Naive thymus-derived CD4-positive, alpha-beta T cell (primary cell): ENCODE measurements at regions not wholly inside any gene's neighbourhood (a gene's known extent, or its start where the extent isn't known, plus 50 kb on each side); places are given as distances from the start of the nearest gene placed in this dataset.
"Not testable (repeated sequence)": the region's sequence is repeated elsewhere in the genome, so short reads cannot be mapped to it uniquely, and the experiment has no call there.

Source experiments
- ATAC-seq: fragments of 150-1000 bp; cut with Tn5 transposase; 2 replicates; pipeline ENCODE4 v1.10.0; 2021; ENCODE audit warnings: mild to moderate bottlenecking, moderate library complexity
- CTCF ChIA-PET: fragments of 350-600 bp; sonication (Branson Sonifier 250); formaldehyde crosslinking; loops from one replicate; lab custom pipeline; 2021; ENCODE audit warnings: antibody characterized with exemption; lab: Charles Lee
- POLR2A ChIA-PET: fragments of 350-600 bp; sonication (Branson Sonifier 250); formaldehyde crosslinking; loops from one replicate; lab custom pipeline; 2021; ENCODE audit warnings: antibody characterized with exemption, inconsistent platforms; lab: Charles Lee
- DNase-seq, 9 donors: peaks; one replicate each; pipeline versions ENCODE4 v3.0.0 to v3.0.0-alpha.2; 2020 to 2022; ENCODE audit warnings: mixed read lengths in 1 of 9
- H3K27ac ChIP-seq: one replicate; pipeline ENCODE4 v1.7.0; 2013; ENCODE audit warnings: mild to moderate bottlenecking, low read depth, low read length, moderate library complexity
- H3K27me3 ChIP-seq, 2 donors: one replicate each; pipeline ENCODE4 v1.7.0; 2013; ENCODE audit warnings: low read length in 2 of 2, mild to moderate bottlenecking in 2 of 2, moderate library complexity in 2 of 2; ENCODE audit not compliant: control insufficient read depth in 2 of 2, insufficient read depth in 2 of 2
- H3K36me3 ChIP-seq, 3 experiments: 1 replicate in 2 of 3; 2 replicates in 1 of 3; pipeline ENCODE4 v1.7.0; 2013; ENCODE audit warnings: low read length in 3 of 3, mild to moderate bottlenecking in 3 of 3, moderate library complexity in 1 of 3; ENCODE audit not compliant: insufficient read depth in 3 of 3, control insufficient read depth in 2 of 3
- H3K4me1 ChIP-seq, 2 donors: one replicate each; pipeline ENCODE4 v1.7.0; 2013; ENCODE audit warnings: low read length in 2 of 2, mild to moderate bottlenecking in 2 of 2, moderate library complexity in 1 of 2; ENCODE audit not compliant: control insufficient read depth in 2 of 2, insufficient read depth in 2 of 2
- H3K4me3 ChIP-seq: 2 replicates; pipeline ENCODE4 v1.7.0; 2013; ENCODE audit warnings: mild to moderate bottlenecking, low read length
- H3K9me3 ChIP-seq, 3 experiments: 1 replicate in 2 of 3; 2 replicates in 1 of 3; pipeline ENCODE4 v1.7.0; 2013; ENCODE audit warnings: low read length in 3 of 3; ENCODE audit not compliant: control insufficient read depth in 2 of 3
- H3K27ac Mint-ChIP-seq, 9 donors: one replicate each; pipeline ENCODE4 v1.8.0; 2020 to 2022; ENCODE audit warnings: mixed read lengths in 9 of 9, mild to moderate bottlenecking in 8 of 9, moderate library complexity in 5 of 9, inconsistent platforms in 2 of 9
- H3K27me3 Mint-ChIP-seq, 5 donors: one replicate each; pipeline ENCODE4 v1.8.0; 2021 to 2022; ENCODE audit warnings: mixed read lengths in 5 of 5, mild to moderate bottlenecking in 1 of 5
- H3K36me3 Mint-ChIP-seq, 5 donors: one replicate each; pipeline ENCODE4 v1.8.0; 2020 to 2022; ENCODE audit warnings: mixed read lengths in 5 of 5, mild to moderate bottlenecking in 3 of 5, inconsistent platforms in 1 of 5
- H3K4me1 Mint-ChIP-seq, 7 donors: one replicate each; pipeline ENCODE4 v1.8.0; 2020 to 2022; ENCODE audit warnings: mixed read lengths in 7 of 7, mild to moderate bottlenecking in 3 of 7, inconsistent platforms in 1 of 7
- H3K4me3 Mint-ChIP-seq, 10 donors: one replicate each; pipeline ENCODE4 v1.8.0; 2020 to 2022; ENCODE audit warnings: mild to moderate bottlenecking in 10 of 10, mixed read lengths in 10 of 10, moderate library complexity in 6 of 10, inconsistent platforms in 2 of 10
- H3K9me3 Mint-ChIP-seq, 11 donors: one replicate each; pipeline ENCODE4 v1.8.0; 2020 to 2022; ENCODE audit warnings: mixed read lengths in 11 of 11, mild to moderate bottlenecking in 4 of 11, inconsistent platforms in 1 of 11, moderate library complexity in 1 of 11
- intact Hi-C, 2 donors: fragments of 100-400 bp; cut with micrococcal nuclease; formaldehyde crosslinking; loops; one replicate each; pipeline ENCODE4 v1.15.1; 2023

DNA sequence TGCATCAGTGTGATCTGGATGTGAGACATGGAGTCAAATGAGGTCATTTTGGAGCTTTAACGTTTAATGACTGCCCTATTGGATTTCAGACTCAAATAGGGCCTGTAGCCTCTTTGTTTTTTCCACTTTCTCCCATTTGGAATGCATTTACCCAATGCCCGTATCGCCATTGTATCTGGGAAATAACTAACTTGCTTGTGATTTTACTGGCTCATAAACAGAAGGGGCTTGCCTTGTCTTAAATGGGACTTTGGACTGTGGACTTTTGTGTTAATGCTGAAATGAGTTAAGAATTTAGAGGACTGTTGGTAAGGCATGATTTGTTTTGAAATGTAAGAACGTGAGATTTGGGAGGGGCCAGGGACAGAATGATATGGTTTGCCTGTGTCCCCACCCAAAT lies 494.6 kb downstream of the CHSY3 start:
- Histone ChIP-seq H3K9me3 (no peaks in the 10 kb centered on the region), H3K4me3 (no peak overlapping the region), H3K27ac (no peak overlapping the region), H3K4me1 (no peaks in the 10 kb centered on the region), H3K27me3 (no peaks in the 10 kb centered on the region), H3K36me3 (no peaks in the 10 kb centered on the region)
- CTCF ChIA-PET, result no interaction called here
- ATAC-seq (no peak), DNase-seq (no peak)
- intact Hi-C loops, result no loop called here
- Mint-ChIP-seq H3K27ac (no peak overlapping the region), H3K36me3 (no peaks in the 10 kb centered on the region), H3K9me3 (peaks cover 0 to 2% (median 0%) of the 10 kb centered on the region in 11 donors), H3K4me1 (no peaks in the 10 kb centered on the region), H3K4me3 (no peak overlapping the region), H3K27me3 (peaks cover 0 to 5% (median 0%) of the 10 kb centered on the region in 5 donors)
- POLR2A ChIA-PET, result no interaction called here

DNA sequence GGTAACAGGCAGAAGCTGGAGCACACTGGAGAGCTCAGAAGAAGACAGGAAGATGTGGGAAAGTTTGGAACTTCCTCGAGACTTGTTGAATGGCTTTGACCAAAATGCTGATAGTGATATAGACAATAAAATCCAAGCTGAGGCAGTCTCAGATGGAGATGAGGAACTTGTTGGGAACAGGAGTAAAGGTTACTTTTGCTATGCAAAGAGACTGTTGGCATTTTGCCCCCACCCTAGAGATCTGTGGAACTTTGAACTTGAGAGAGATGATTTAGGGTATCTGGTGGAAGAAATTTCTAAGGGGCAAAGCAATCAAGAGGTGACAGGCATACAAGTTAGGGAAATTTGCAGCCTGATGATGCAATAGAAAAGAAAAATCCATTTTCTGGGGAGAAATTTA lies 493.5 kb downstream of the CHSY3 start:
- H3K4me1 ChIP-seq, H3K27me3 Mint-ChIP-seq, POLR2A ChIA-PET, H3K27ac ChIP-seq, H3K27ac Mint-ChIP-seq, H3K27me3 ChIP-seq, H3K4me3 Mint-ChIP-seq, H3K36me3 ChIP-seq, H3K4me3 ChIP-seq, ATAC-seq, H3K9me3 Mint-ChIP-seq, CTCF ChIA-PET, intact Hi-C loops, H3K36me3 Mint-ChIP-seq, H3K9me3 ChIP-seq, DNase-seq, H3K4me1 Mint-ChIP-seq: not testable (repeated sequence)

DNA sequence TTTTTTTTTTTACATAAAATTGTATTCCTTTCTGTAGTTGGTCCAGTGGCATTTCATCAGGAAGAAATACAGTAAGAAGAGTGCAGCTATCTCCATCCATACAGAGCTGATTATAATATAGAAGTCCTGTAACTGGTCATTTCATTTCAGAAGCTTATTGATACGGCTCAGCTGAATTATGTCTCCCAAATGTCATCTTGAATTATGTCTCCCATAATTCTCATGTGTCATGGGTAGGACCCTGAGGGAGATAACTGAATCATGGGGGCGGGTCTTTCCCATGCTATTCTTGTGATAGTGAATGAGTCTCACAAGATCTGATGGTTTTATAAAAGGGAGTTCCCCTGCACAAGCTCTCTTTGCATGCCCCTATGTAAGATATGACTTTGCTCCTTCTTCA lies 492.9 kb downstream of the CHSY3 start:
- Mint-ChIP-seq H3K4me1 (no peaks in the 10 kb centered on the region), H3K9me3 (peaks cover 0 to 6% (median 0%) of the 10 kb centered on the region in 11 donors), H3K4me3 (no peak overlapping the region), H3K27me3 (peaks cover 0 to 5% (median 0%) of the 10 kb centered on the region in 5 donors), H3K36me3 (no peaks in the 10 kb centered on the region), H3K27ac (no peak overlapping the region)
- Histone ChIP-seq H3K4me1 (no peaks in the 10 kb centered on the region), H3K27ac (no peak overlapping the region), H3K4me3 (no peak overlapping the region), H3K27me3 (no peaks in the 10 kb centered on the region), H3K36me3 (no peaks in the 10 kb centered on the region), H3K9me3 (no peaks in the 10 kb centered on the region)
- CTCF ChIA-PET, result no interaction called here
- intact Hi-C loops, result no loop called here
- POLR2A ChIA-PET, result no interaction called here
- DNase-seq, result no peak
- ATAC-seq, result no peak

DNA sequence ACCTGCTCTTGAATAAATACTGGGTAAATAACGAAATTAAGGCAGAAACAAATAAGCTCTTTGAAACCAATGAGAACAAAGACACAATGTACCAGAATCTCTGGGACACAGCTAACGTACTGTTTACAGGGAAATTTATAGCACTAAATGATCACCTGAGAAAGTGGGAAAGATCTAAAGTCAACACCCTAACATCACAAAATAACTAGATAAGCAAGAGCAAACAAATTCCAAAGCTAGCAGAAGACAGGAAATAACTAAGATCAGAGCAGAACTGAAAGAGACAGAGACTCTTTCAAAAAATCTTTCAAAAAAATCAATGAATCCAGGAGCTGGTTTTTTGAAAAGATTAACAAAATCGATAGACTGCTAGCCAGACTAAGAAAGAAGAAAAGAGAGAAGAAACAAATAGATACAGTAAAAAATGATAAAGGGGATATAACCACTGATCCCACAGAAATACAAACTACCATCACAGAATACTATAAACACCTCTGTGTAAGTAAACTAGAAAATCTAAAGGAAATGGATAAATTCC lies 487.5 kb downstream of the CHSY3 start:
- H3K36me3 Mint-ChIP-seq, H3K36me3 ChIP-seq, DNase-seq, H3K27me3 ChIP-seq, ATAC-seq, H3K4me3 ChIP-seq, H3K4me3 Mint-ChIP-seq, H3K27ac Mint-ChIP-seq, H3K27me3 Mint-ChIP-seq, POLR2A ChIA-PET, CTCF ChIA-PET, H3K9me3 ChIP-seq, H3K27ac ChIP-seq, H3K4me1 ChIP-seq, H3K4me1 Mint-ChIP-seq, intact Hi-C loops: not testable (repeated sequence)
- H3K9me3 Mint-ChIP-seq, result peaks cover 0 to 11% (median 0%) of the 10 kb centered on the region in 11 donors

DNA sequence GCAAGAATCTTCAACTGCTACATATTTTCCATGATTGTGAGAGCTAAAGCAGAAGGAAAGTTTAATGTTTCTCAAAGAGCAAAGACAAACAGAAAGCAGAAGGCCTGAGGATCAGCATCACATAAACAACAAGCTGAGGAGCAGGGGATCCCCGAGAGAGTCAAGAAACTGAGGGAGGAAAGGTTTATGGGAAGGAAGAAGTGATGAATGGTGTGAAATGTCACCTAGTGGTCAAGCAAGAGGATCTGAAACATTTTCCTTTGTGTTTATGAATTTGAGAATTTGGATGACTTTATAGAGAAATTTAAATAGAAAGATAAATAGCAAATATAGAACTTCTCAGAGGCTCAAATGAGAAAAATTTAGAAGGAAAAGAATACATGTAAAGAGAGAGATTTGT lies 481.9 kb downstream of the CHSY3 start:
- Mint-ChIP-seq H3K36me3 (no peaks in the 10 kb centered on the region), H3K9me3 (no peaks in the 10 kb centered on the region), H3K27ac (peak overlapping the region in 1 of 9 donors; percentile 13), H3K27me3 (peaks cover 0 to 4% (median 0%) of the 10 kb centered on the region in 5 donors), H3K4me1 (no peaks in the 10 kb centered on the region), H3K4me3 (no peak overlapping the region)
- H3K9me3 ChIP-seq, result no peaks in the 10 kb centered on the region
- no peaks in the 10 kb centered on the region for H3K27me3 ChIP-seq
- no peaks in the 10 kb centered on the region for H3K4me1 ChIP-seq
- CTCF ChIA-PET, result no interaction called here
- H3K36me3 ChIP-seq, result no peaks in the 10 kb centered on the region
- no peak overlapping the region for H3K4me3 ChIP-seq
- no peak for ATAC-seq
- intact Hi-C loops, result no loop called here
- DNase-seq, result no peak
- POLR2A ChIA-PET, result no interaction called here
- H3K27ac ChIP-seq, result no peak overlapping the region

GRCh38 chr5:130385656-130386055 lies 481.4 kb downstream of the CHSY3 start:
- no peaks in the 10 kb centered on the region for H3K9me3 ChIP-seq
- H3K27ac Mint-ChIP-seq, result no peak overlapping the region
- H3K4me1 ChIP-seq, result no peaks in the 10 kb centered on the region
- no peaks in the 10 kb centered on the region for H3K36me3 Mint-ChIP-seq
- no peak overlapping the region for H3K4me3 Mint-ChIP-seq
- no peak overlapping the region for H3K27ac ChIP-seq
- peaks cover 0 to 5% (median 0%) of the 10 kb centered on the region in 5 donors for H3K27me3 Mint-ChIP-seq
- no peak for ATAC-seq
- ChIA-PET POLR2A (no interaction called here), CTCF (no interaction called here)
- H3K9me3 Mint-ChIP-seq, result no peaks in the 10 kb centered on the region
- H3K4me1 Mint-ChIP-seq, result no peaks in the 10 kb centered on the region
- intact Hi-C loops, result no loop called here
- H3K36me3 ChIP-seq, result no peaks in the 10 kb centered on the region
- H3K27me3 ChIP-seq, result peaks cover 0 to 3% of the 10 kb centered on the region in 2 donors
- no peak overlapping the region for H3K4me3 ChIP-seq
- no peak for DNase-seq

- Histone ChIP-seq H3K4me1 (no peaks in the 10 kb centered on the region), H3K36me3 (no peaks in the 10 kb centered on the region), H3K9me3 (no peaks in the 10 kb centered on the region), H3K27me3 (no peaks in the 10 kb centered on the region), H3K4me3 (no peak overlapping the region), H3K27ac (no peak overlapping the region)
- ChIA-PET CTCF (no interaction called here), POLR2A (no interaction called here)
- intact Hi-C loops, result no loop called here
- DNase-seq, result no peak
- H3K9me3 Mint-ChIP-seq, result no peaks in the 10 kb centered on the region
- ATAC-seq, result no peak
- no peak overlapping the region for H3K27ac Mint-ChIP-seq
- H3K4me1 Mint-ChIP-seq, result no peaks in the 10 kb centered on the region
- H3K36me3 Mint-ChIP-seq, result no peaks in the 10 kb centered on the region
- no peak overlapping the region for H3K4me3 Mint-ChIP-seq
- peaks cover 0 to 4% (median 4%) of the 10 kb centered on the region in 5 donors for H3K27me3 Mint-ChIP-seq
Observed at GRCh38 chr5:130365956-130366355, 461.7 kb downstream of the CHSY3 start.
